SK-N-SH (cell line): ENCODE measurements at regions not wholly inside any gene's neighbourhood (a gene's known extent, or its start where the extent isn't known, plus 50 kb on each side); places are given as distances from the start of the nearest gene placed in this dataset.

Experiments used
- CHD2 ChIP-seq: fragments of 150-350 bp; IDR thresholded peaks from 2 replicates; pipeline ENCODE4 v1.6.1; 2018; ENCODE audit warnings: low read length; ENCODE audit not compliant: partially characterized antibody
- EP300 ChIP-seq, 2 experiments: IDR thresholded peaks; 2 replicates each; pipeline versions ENCODE4 v1.4.0 to v1.6.1; 2012; ENCODE audit warnings: borderline replicate concordance in 1 of 2, low read depth in 1 of 2, low read length in 1 of 2
- GABPA ChIP-seq: IDR thresholded peaks from 2 replicates; pipeline ENCODE4 v1.4.0; 2012; ENCODE audit warnings: low read depth, mild to moderate bottlenecking
- JUND ChIP-seq: IDR thresholded peaks from 2 replicates; pipeline ENCODE4 v1.4.0; 2012
- POLR2AphosphoS5 ChIP-seq: IDR thresholded peaks from 2 replicates; pipeline ENCODE4 v1.6.1; 2012; ENCODE audit warnings: low read depth, low read length
- RAD21 ChIP-seq: IDR thresholded peaks from 2 replicates; pipeline ENCODE4 v1.6.1; 2012; ENCODE audit warnings: mild to moderate bottlenecking, low read length
- RCOR1 ChIP-seq: fragments of 150-350 bp; IDR thresholded peaks from 2 replicates; pipeline ENCODE4 v1.6.1; 2017; ENCODE audit warnings: antibody characterized with exemption, low read length
- RXRA ChIP-seq: IDR thresholded peaks from 2 replicates; pipeline ENCODE4 v1.4.0; 2012; ENCODE audit warnings: low read depth, mild to moderate bottlenecking, borderline replicate concordance
- SMC3 ChIP-seq: IDR thresholded peaks from 2 replicates; pipeline ENCODE4 v1.6.1; 2012; ENCODE audit warnings: low read depth, low read length, improper control_type of control experiment
- TEAD4 ChIP-seq: IDR thresholded peaks from 2 replicates; pipeline ENCODE4 v1.4.0; 2012; ENCODE audit warnings: mild to moderate bottlenecking, borderline replicate concordance; ENCODE audit not compliant: insufficient read depth
- USF2 ChIP-seq: fragments of 150-350 bp; IDR thresholded peaks from 2 replicates; pipeline ENCODE4 v1.6.1; 2017; ENCODE audit warnings: antibody characterized with exemption, low read length, low read depth, borderline replicate concordance
- TF ChIP-seq, protein P1 (sequence below): fragments of 200-600 bp; sonication (generic); IDR thresholded peaks from 2 replicates; pipeline ENCODE4 v1.6.1; 2017; ENCODE audit warnings: antibody characterized with exemption, mild to moderate bottlenecking, moderate library complexity
- TF ChIP-seq, protein P2 (sequence below): IDR thresholded peaks from 2 replicates; pipeline ENCODE4 v1.4.0; 2012; ENCODE audit warnings: low read depth

- TF ChIP-seq GABPA (no peak), EP300 (IDR thresholded peaks at IDR 0.05; ENCODE audit: borderline replicate concordance in 1 of 2, low read depth in 1 of 2, low read length in 1 of 2) (no peak), CHD2 (no peak), TEAD4 (no peak), JUND (no peak), POLR2AphosphoS5 (no peak), RAD21 (no peak), USF2 (no peak), RXRA (no peak), RCOR1 (no peak), SMC3 (no peak)
- TF ChIP-seq, protein P1, sequence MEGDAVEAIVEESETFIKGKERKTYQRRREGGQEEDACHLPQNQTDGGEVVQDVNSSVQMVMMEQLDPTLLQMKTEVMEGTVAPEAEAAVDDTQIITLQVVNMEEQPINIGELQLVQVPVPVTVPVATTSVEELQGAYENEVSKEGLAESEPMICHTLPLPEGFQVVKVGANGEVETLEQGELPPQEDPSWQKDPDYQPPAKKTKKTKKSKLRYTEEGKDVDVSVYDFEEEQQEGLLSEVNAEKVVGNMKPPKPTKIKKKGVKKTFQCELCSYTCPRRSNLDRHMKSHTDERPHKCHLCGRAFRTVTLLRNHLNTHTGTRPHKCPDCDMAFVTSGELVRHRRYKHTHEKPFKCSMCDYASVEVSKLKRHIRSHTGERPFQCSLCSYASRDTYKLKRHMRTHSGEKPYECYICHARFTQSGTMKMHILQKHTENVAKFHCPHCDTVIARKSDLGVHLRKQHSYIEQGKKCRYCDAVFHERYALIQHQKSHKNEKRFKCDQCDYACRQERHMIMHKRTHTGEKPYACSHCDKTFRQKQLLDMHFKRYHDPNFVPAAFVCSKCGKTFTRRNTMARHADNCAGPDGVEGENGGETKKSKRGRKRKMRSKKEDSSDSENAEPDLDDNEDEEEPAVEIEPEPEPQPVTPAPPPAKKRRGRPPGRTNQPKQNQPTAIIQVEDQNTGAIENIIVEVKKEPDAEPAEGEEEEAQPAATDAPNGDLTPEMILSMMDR: no peak
- TF ChIP-seq, protein P2, sequence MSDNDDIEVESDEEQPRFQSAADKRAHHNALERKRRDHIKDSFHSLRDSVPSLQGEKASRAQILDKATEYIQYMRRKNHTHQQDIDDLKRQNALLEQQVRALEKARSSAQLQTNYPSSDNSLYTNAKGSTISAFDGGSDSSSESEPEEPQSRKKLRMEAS: no peak
Observed at GRCh38 chr2:225328192-225328591, 71.3 kb upstream of the NYAP2 start.
